Lower leg skin (tissue), 3 donors: ENCODE measurements at regions not wholly inside any gene's neighbourhood (a gene's known extent, or its start where the extent isn't known, plus 50 kb on each side); places are given as distances from the start of the nearest gene placed in this dataset.
"Not testable (repeated sequence)": the region's sequence is repeated elsewhere in the genome, so short reads cannot be mapped to it uniquely, and the experiment has no call there.

Experiments
- CTCF ChIP-seq, 3 donors: fragments of 450-650 bp; IDR thresholded peaks; one replicate each; pipeline ENCODE4 v1.5.1; 2016; ENCODE audit warnings: antibody characterized with exemption in 3 of 3, mild to moderate bottlenecking in 3 of 3, moderate library complexity in 2 of 3
- POLR2A ChIP-seq, 2 donors: fragments of 450-650 bp; IDR thresholded peaks; one replicate each; pipeline ENCODE4 v1.6.1; 2016 to 2017; ENCODE audit warnings: antibody characterized with exemption in 2 of 2, mild to moderate bottlenecking in 1 of 2, moderate library complexity in 1 of 2

- not testable (repeated sequence) for TF ChIP-seq POLR2A, CTCF (IDR thresholded peaks at IDR 0.05)
Observed at GRCh38 chr11:43194459-43194858, 117.3 kb upstream of the API5 start.
